AG10803 (cell line): ENCODE measurements at regions not wholly inside any gene's neighbourhood (a gene's known extent, or its start where the extent isn't known, plus 50 kb on each side); places are given as distances from the start of the nearest gene placed in this dataset.

Experiments
- DNase-seq: peaks from one replicate; pipeline ENCODE4 v3.0.0; 2010; ENCODE audit warnings: low read depth
- H3K4me3 ChIP-seq: 2 replicates; pipeline ENCODE4 v1.5.1; 2011; ENCODE audit warnings: mild to moderate bottlenecking, low read length, control low read depth
- TF ChIP-seq, protein P1 (sequence below): conservative IDR thresholded peaks from 2 replicates; pipeline ENCODE4 v1.5.1; 2011; ENCODE audit warnings: mild to moderate bottlenecking, low read length, control low read depth, inconsistent platforms

DNA sequence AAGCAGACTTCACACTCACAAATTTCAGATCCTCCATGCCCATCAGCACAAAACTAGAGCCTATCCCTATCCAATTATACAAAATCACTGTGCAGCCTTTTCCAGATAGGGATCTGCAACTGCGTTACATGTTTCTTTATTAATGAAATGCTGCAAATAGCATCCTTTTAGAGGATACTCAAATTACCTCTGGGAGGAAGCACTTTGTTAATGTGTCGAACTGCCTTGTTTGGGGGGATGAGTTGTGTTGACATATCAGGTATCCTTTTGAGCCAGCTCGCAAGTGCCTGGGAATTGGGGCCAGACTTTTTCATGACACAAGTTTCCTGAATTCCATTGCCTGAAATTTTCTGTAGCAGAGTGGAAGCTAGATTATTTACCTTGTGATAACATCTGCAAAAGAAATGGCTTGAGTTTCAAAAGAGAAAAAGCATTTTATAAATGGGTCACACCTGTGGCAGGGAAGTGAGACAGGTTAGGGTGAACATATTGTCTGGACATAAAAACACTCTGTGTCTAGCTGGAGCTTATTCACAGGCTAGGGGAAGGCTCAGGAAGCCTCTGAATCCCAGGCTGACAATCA is 299.1 kb upstream of the MTNR1B start:
- no peak for DNase-seq
- H3K4me3 ChIP-seq, result no peak overlapping the region
- TF ChIP-seq, protein P1, sequence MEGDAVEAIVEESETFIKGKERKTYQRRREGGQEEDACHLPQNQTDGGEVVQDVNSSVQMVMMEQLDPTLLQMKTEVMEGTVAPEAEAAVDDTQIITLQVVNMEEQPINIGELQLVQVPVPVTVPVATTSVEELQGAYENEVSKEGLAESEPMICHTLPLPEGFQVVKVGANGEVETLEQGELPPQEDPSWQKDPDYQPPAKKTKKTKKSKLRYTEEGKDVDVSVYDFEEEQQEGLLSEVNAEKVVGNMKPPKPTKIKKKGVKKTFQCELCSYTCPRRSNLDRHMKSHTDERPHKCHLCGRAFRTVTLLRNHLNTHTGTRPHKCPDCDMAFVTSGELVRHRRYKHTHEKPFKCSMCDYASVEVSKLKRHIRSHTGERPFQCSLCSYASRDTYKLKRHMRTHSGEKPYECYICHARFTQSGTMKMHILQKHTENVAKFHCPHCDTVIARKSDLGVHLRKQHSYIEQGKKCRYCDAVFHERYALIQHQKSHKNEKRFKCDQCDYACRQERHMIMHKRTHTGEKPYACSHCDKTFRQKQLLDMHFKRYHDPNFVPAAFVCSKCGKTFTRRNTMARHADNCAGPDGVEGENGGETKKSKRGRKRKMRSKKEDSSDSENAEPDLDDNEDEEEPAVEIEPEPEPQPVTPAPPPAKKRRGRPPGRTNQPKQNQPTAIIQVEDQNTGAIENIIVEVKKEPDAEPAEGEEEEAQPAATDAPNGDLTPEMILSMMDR, result no peak

DNA sequence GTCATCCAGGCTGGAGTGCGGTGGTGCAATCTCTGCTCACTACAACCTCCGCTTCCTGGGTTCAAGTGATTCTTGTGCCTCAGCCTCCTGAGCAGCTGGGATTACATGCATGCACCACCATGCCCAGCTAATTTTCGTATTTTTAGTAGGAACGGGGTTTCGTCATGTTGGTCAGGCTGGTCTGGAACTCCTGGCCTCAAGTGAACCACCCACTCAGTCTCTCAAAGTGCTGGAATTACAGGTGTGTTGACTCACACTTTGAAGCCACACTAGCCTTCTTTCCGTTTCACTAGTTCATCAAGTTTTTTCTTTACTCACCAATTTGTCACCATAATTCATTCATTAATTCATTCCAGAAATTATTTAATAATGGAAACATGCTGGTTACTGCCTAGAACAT is 298.4 kb upstream of the MTNR1B start:
- TF ChIP-seq, protein P1, result no peak
- DNase-seq, result no peak
- H3K4me3 ChIP-seq, result no peak overlapping the region

DNA sequence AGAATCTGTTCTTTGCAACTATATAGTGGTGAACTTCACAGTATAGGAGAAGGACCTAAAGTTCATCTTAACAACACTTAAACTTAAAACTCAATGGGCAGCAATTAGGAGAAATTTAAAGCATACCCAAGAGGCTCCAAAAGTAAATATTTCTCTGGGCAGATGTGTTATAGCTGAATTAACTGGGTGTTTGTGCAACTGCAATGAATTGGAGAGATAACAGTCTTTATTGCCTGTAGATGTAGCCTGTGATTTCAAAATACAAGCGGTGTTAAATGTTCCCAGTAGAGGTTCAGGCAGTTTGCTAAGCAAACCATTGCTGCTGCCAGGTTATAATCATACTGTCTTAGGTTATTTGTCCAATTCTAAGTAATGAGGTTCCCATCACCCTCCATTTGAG is 294.1 kb upstream of the MTNR1B start:
- H3K4me3 ChIP-seq, result no peak overlapping the region
- TF ChIP-seq, protein P1, result no peak
- DNase-seq, result no peak

DNA sequence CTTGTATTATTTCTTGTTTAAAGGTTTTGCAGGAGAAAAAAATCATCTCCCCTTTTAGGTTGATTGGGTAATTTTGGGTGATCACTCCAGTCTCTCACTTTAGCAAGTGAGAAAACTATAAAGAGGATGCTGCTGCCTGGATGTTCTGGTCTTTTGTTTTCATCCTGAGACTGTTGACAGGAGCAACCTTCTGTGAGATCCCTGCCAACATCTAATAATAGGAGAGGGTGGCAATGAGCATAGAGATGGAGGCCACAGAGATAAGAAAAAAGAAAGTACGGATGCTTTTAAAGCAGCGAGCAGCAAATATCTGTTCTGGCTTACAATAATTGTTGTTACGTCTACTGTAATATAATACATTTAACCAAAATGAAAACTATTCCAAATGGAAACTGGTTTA is 293.6 kb upstream of the MTNR1B start:
- TF ChIP-seq, protein P1, result no peak

DNA sequence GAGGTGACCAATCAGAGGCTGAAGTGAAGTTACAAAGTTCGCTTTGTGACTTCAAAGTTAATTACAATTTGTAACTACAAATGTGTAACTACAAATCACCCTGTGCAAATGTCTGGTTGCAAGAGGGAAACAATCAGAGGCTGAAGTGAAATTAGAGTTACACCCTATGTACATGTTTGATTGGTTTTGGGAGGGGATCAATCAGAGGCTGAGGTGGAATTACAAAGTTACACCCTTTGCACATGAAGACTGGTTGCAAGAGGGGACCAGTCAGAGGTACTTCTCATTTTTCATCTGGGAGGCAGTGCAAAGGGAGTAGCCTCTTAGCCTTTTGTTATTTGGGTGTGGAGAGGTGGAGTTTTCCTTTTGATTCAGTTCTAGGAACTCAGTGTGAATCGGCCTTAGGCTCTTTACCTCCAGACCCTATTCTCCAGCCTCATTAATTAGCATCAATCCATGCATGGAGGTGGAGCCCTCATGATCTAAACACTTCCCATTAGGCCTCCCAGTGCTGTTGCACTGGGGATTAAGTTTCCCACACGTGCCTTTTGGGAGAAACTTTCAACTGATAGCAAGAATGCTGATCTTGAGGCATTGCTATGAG is 291.3 kb upstream of the MTNR1B start:
- no peak overlapping the region for H3K4me3 ChIP-seq
- TF ChIP-seq, protein P1, result no peak
- DNase-seq, result no peak

More for the DNA sequence above, 293.6 kb upstream of the MTNR1B start:
- H3K4me3 ChIP-seq, result no peak overlapping the region
- no peak for DNase-seq

DNA sequence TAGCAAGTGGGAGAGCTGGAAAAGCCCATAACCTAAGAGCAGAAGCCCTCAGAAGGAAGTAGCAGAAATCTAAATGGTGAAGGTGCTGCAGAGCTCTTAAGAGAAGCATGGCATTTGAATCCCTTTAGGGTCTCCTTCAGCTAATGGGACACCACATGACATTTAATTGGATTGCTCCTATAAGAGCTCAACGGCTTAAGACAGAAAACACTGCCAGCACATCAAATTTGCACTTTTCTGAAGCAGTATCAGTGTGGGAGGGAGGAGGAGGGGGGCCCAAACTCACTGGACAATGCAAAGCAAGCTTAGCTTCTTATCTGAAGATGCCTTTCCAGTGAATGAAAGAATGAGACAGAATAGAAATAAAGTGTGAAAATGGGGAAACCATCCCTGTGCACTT is 287.9 kb upstream of the MTNR1B start:
- no peak for DNase-seq
- no peak overlapping the region for H3K4me3 ChIP-seq
- TF ChIP-seq, protein P1, result no peak

DNA sequence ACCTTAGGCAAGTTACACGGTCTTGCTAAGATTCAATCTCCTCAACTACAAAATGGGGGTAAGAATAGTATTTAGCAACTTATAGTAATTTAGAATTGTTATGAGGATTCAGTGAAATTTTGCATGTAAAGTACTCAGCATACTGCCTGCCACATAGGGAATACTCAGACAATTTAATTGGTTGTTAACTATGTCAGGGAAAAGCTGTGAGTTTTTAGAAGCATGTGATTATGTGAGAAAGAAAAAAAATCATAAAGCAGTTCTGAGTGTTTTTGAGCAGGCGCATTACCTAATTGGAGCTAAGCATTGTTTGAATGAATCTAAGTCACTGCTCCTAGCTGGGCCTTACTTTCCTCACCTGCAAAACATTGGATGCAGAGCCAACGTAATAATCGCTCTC is 287.3 kb upstream of the MTNR1B start:
- no peak overlapping the region for H3K4me3 ChIP-seq
- no peak for DNase-seq
- TF ChIP-seq, protein P1, result no peak
